ENCODE measurements at regions not wholly inside any gene's neighbourhood (a gene's known extent, or its start where the extent isn't known, plus 50 kb on each side); places are given as distances from the start of the nearest gene placed in this dataset.

GRCh38 chr13:111480503-111480902, 160.1 kb downstream of the TEX29 start:
- TF ChIP-seq CTCF (IDR thresholded peaks at IDR 0.05) (no peak), POLR2A (IDR thresholded peaks at IDR 0.05) (no peak)

Data from body of pancreas (tissue), 4 donors.